ENCODE measurements at regions not wholly inside any gene's neighbourhood (a gene's known extent, or its start where the extent isn't known, plus 50 kb on each side); places are given as distances from the start of the nearest gene placed in this dataset.

GRCh38 chr17:68195667-68196393 is 52.0 kb upstream of the AMZ2 start:
- peaks cover 15% of the 10 kb centered on the region for H3K9me3 ChIP-seq (ENCODE audit: insufficient read depth, low read depth, low read length)
- no peak overlapping the region for H2BK120ac ChIP-seq (ENCODE audit: insufficient read depth, low read length, poor library complexity)
- no peaks in the 10 kb centered on the region for H3K79me2 ChIP-seq (ENCODE audit: control insufficient read depth, insufficient read depth, low read length, poor library complexity)
- no peak overlapping the region for H2BK5ac ChIP-seq (ENCODE audit: low read depth, low read length, poor library complexity)
- no peak overlapping the region for H2AFZ ChIP-seq (ENCODE audit: insufficient read depth, low read length, poor library complexity)
- no peak overlapping the region for H2AK5ac ChIP-seq (ENCODE audit: low read length)
- DNase-seq: peak in 1 of 2 donors; percentile 37
- no peak overlapping the region for H4K91ac ChIP-seq (ENCODE audit: low read depth, low read length)
- no CpG with 5 or more reads among the region's 27 CpGs for WGBS (ENCODE audit: extremely low coverage, insufficient coverage, insufficient read length)
- H4K12ac ChIP-seq (ENCODE audit: low read depth, low read length): no peak overlapping the region
- no peak overlapping the region for H2BK12ac ChIP-seq (ENCODE audit: low read length)
- no peak overlapping the region for H3K23ac ChIP-seq (ENCODE audit: low read length)
- no peak overlapping the region for H4K8ac ChIP-seq (ENCODE audit: low read depth, low read length)
- peak overlapping the region; percentile 85 for H3K4me2 ChIP-seq (ENCODE audit: low read length)
- H3K4ac ChIP-seq (ENCODE audit: low read depth, low read length): no peak overlapping the region
- peaks cover 40% of the 10 kb centered on the region for H3K27me3 ChIP-seq (ENCODE audit: insufficient read depth, low read length)
- H3K18ac ChIP-seq (ENCODE audit: low read length): no peak overlapping the region
- no peaks in the 10 kb centered on the region for H3K79me1 ChIP-seq (ENCODE audit: low read length)
- peaks cover 28 to 32% of the 10 kb centered on the region in 2 experiments for H3K4me1 ChIP-seq (ENCODE audit: control insufficient read depth in 1 of 2, insufficient read depth in 2 of 2, low read length in 2 of 2)
- no peaks in the 10 kb centered on the region for H3K36me3 ChIP-seq (ENCODE audit: control insufficient read depth in 1 of 2, insufficient read depth in 2 of 2, low read length in 2 of 2)
- H3K4me3 ChIP-seq (ENCODE audit: low read depth, low read length): peak overlapping the region; percentile 58
- H3K27ac ChIP-seq (ENCODE audit: low read depth, low read length): no peak overlapping the region
- no peak overlapping the region for H3K9ac ChIP-seq (ENCODE audit: low read length)
- H3K14ac ChIP-seq (ENCODE audit: low read length): no peak overlapping the region

GRCh38 chr17:68196394-68197090 is 51.3 kb upstream of the AMZ2 start:
- peak overlapping the region; percentile 98 for H3K4me2 ChIP-seq (ENCODE audit: low read length)
- no peaks in the 10 kb centered on the region for H3K79me1 ChIP-seq (ENCODE audit: low read length)
- H2BK5ac ChIP-seq (ENCODE audit: low read depth, low read length, poor library complexity): no peak overlapping the region
- no peak overlapping the region for H3K27ac ChIP-seq (ENCODE audit: low read depth, low read length)
- peak overlapping the region; percentile 58 for H3K4me3 ChIP-seq (ENCODE audit: low read depth, low read length)
- H3K27me3 ChIP-seq (ENCODE audit: insufficient read depth, low read length): peaks cover 40% of the 10 kb centered on the region
- H3K23ac ChIP-seq (ENCODE audit: low read length): no peak overlapping the region
- H3K36me3 ChIP-seq (ENCODE audit: control insufficient read depth in 1 of 2, insufficient read depth in 2 of 2, low read length in 2 of 2): no peaks in the 10 kb centered on the region
- no peak overlapping the region for H3K14ac ChIP-seq (ENCODE audit: low read length)
- peak in 1 of 2 donors; percentile 38 for DNase-seq
- no peak overlapping the region for H2BK120ac ChIP-seq (ENCODE audit: insufficient read depth, low read length, poor library complexity)
- H4K12ac ChIP-seq (ENCODE audit: low read depth, low read length): no peak overlapping the region
- peaks cover 28 to 32% of the 10 kb centered on the region in 2 experiments for H3K4me1 ChIP-seq (ENCODE audit: control insufficient read depth in 1 of 2, insufficient read depth in 2 of 2, low read length in 2 of 2)
- H4K91ac ChIP-seq (ENCODE audit: low read depth, low read length): no peak overlapping the region
- H2AFZ ChIP-seq (ENCODE audit: insufficient read depth, low read length, poor library complexity): no peak overlapping the region
- no peaks in the 10 kb centered on the region for H3K79me2 ChIP-seq (ENCODE audit: control insufficient read depth, insufficient read depth, low read length, poor library complexity)
- no peak overlapping the region for H2BK12ac ChIP-seq (ENCODE audit: low read length)
- H3K9ac ChIP-seq (ENCODE audit: low read length): no peak overlapping the region
- H3K9me3 ChIP-seq (ENCODE audit: insufficient read depth, low read depth, low read length): peaks cover 15% of the 10 kb centered on the region
- no peak overlapping the region for H3K18ac ChIP-seq (ENCODE audit: low read length)
- no CpG with 5 or more reads among the region's 63 CpGs for WGBS (ENCODE audit: extremely low coverage, insufficient coverage, insufficient read length)
- no peak overlapping the region for H2AK5ac ChIP-seq (ENCODE audit: low read length)
- no peak overlapping the region for H4K8ac ChIP-seq (ENCODE audit: low read depth, low read length)
- H3K4ac ChIP-seq (ENCODE audit: low read depth, low read length): no peak overlapping the region

GRCh38 chr17:68197091-68197996 is 50.5 kb upstream of the AMZ2 start:
- Histone ChIP-seq H4K8ac (ENCODE audit: low read depth, low read length) (no peak overlapping the region), H3K27ac (ENCODE audit: low read depth, low read length) (no peak overlapping the region), H2AK5ac (ENCODE audit: low read length) (no peak overlapping the region), H4K91ac (ENCODE audit: low read depth, low read length) (peak overlapping the region; percentile 2), H3K36me3 (ENCODE audit: control insufficient read depth in 1 of 2, insufficient read depth in 2 of 2, low read length in 2 of 2) (no peaks in the 10 kb centered on the region), H2BK12ac (ENCODE audit: low read length) (no peak overlapping the region), H3K14ac (ENCODE audit: low read length) (no peak overlapping the region), H2BK5ac (ENCODE audit: low read depth, low read length, poor library complexity) (no peak overlapping the region), H3K4me3 (ENCODE audit: low read depth, low read length) (peak overlapping the region; percentile 31), H4K12ac (ENCODE audit: low read depth, low read length) (no peak overlapping the region), H3K23ac (ENCODE audit: low read length) (no peak overlapping the region), H3K9ac (ENCODE audit: low read length) (peak overlapping the region; percentile 22), H3K79me2 (ENCODE audit: control insufficient read depth, insufficient read depth, low read length, poor library complexity) (no peaks in the 10 kb centered on the region), H3K4me1 (ENCODE audit: control insufficient read depth in 1 of 2, insufficient read depth in 2 of 2, low read length in 2 of 2) (peaks cover 28 to 32% of the 10 kb centered on the region in 2 experiments), H3K27me3 (ENCODE audit: insufficient read depth, low read length) (peaks cover 40% of the 10 kb centered on the region), H3K79me1 (ENCODE audit: low read length) (no peaks in the 10 kb centered on the region), H3K4me2 (ENCODE audit: low read length) (peak overlapping the region; percentile 98), H2AFZ (ENCODE audit: insufficient read depth, low read length, poor library complexity) (peak overlapping the region; percentile 27), H2BK120ac (ENCODE audit: insufficient read depth, low read length, poor library complexity) (no peak overlapping the region), H3K18ac (ENCODE audit: low read length) (no peak overlapping the region), H3K4ac (ENCODE audit: low read depth, low read length) (peak overlapping the region; percentile 20), H3K9me3 (ENCODE audit: insufficient read depth, low read depth, low read length) (peaks cover 15% of the 10 kb centered on the region)
- DNase-seq: peak; percentile 43 to 70
- no CpG with 5 or more reads among the region's 53 CpGs for WGBS (ENCODE audit: extremely low coverage, insufficient coverage, insufficient read length)
